ENCODE measurements at regions not wholly inside any gene's neighbourhood (a gene's known extent, or its start where the extent isn't known, plus 50 kb on each side); places are given as distances from the start of the nearest gene placed in this dataset.

GRCh38 chr6:4294636-4295035, 159.3 kb upstream of the ECI2 start:
- TF ChIP-seq CTCF (conservative IDR thresholded peaks at IDR 0.05 in 1 of 2, IDR thresholded peaks at IDR 0.05 in 1 of 2; ENCODE audit: extremely low read depth in 1 of 2, insufficient read depth in 1 of 2, low read depth in 1 of 2, low read length in 2 of 2) (no peak), EZH2 (IDR thresholded peaks at IDR 0.05; ENCODE audit: borderline replicate concordance, low read length) (no peak)
